Smooth muscle cell (in vitro differentiated cells): ENCODE measurements at regions not wholly inside any gene's neighbourhood (a gene's known extent, or its start where the extent isn't known, plus 50 kb on each side); places are given as distances from the start of the nearest gene placed in this dataset.

Experiments used
- DNase-seq: peaks from one replicate; lab custom pipeline; 2025; ENCODE audit not compliant: unreplicated experiment; lab: John Stamatoyannopoulos, UW
- H2AFZ ChIP-seq: fragments of 200-600 bp; sonication (generic); 2 replicates; pipeline ENCODE4 v1.6.0; 2016; ENCODE audit warnings: antibody characterized with exemption, low read depth, mild to moderate bottlenecking
- H3F3A ChIP-seq: fragments of 200-600 bp; sonication (generic); 2 replicates; pipeline ENCODE4 v1.6.0; 2017; ENCODE audit warnings: antibody characterized with exemption, low read depth
- H3K27ac ChIP-seq: fragments of 200-600 bp; sonication (generic); 2 replicates; pipeline ENCODE4 v1.5.1; 2016; ENCODE audit warnings: low read depth, mild to moderate bottlenecking
- H3K27me3 ChIP-seq: fragments of 200-600 bp; sonication (generic); 2 replicates; pipeline ENCODE4 v1.6.1; 2016; ENCODE audit warnings: low read depth, mild to moderate bottlenecking
- H3K36me3 ChIP-seq: fragments of 200-600 bp; sonication (generic); 2 replicates; pipeline ENCODE4 v1.5.1; 2016; ENCODE audit warnings: low read depth
- H3K4me1 ChIP-seq: fragments of 200-600 bp; sonication (generic); 2 replicates; pipeline ENCODE4 v1.5.1; 2016; ENCODE audit warnings: low read depth
- H3K4me2 ChIP-seq: fragments of 200-600 bp; sonication (generic); 2 replicates; pipeline ENCODE4 v1.6.0; 2016; ENCODE audit warnings: mild to moderate bottlenecking
- H3K4me3 ChIP-seq: fragments of 200-600 bp; sonication (generic); 2 replicates; pipeline ENCODE4 v1.5.1; 2016; ENCODE audit warnings: mild to moderate bottlenecking
- H3K79me2 ChIP-seq: fragments of 200-600 bp; sonication (generic); 2 replicates; pipeline ENCODE4 v1.6.0; 2016; ENCODE audit warnings: low read depth, mild to moderate bottlenecking
- H3K9ac ChIP-seq: fragments of 200-600 bp; sonication (generic); 2 replicates; pipeline ENCODE4 v1.6.0; 2016; ENCODE audit warnings: low read depth
- H3K9me3 ChIP-seq: fragments of 200-600 bp; sonication (generic); replicated peaks from 2 replicates; pipeline ENCODE4 v1.5.1; 2016; ENCODE audit warnings: low read depth
- H4K20me1 ChIP-seq: fragments of 200-600 bp; sonication (generic); 2 replicates; pipeline ENCODE4 v1.6.0; 2016; ENCODE audit warnings: low read depth
- CTCF ChIP-seq: fragments of 200-600 bp; sonication (generic); IDR thresholded peaks from 2 replicates; pipeline ENCODE4 v1.5.1; 2017; ENCODE audit warnings: borderline replicate concordance, mild to moderate bottlenecking, antibody characterized with exemption; ENCODE audit not compliant: insufficient read depth, poor library complexity, severe bottlenecking
- WGBS: methylation state at CpG from one replicate; pipeline ENCODE4 v1.1.7; 2016; ENCODE audit warnings: low lambda C conversion rate; 5-methylcytosine and 5-hydroxymethylcytosine counted together

- Histone ChIP-seq H3K79me2 (no peaks in the 10 kb centered on the region), H3K4me1 (no peaks in the 10 kb centered on the region), H3K9me3 (no peaks in the 10 kb centered on the region), H3F3A (no peaks in the 10 kb centered on the region), H4K20me1 (no peaks in the 10 kb centered on the region), H3K4me2 (no peak overlapping the region), H3K9ac (no peak overlapping the region), H3K27ac (no peak overlapping the region), H3K27me3 (no peaks in the 10 kb centered on the region), H3K36me3 (no peaks in the 10 kb centered on the region), H3K4me3 (no peak overlapping the region), H2AFZ (no peak overlapping the region)
- no peak for DNase-seq
- TF ChIP-seq CTCF: no peak
- WGBS: 73% methylated on average over 4 of the region's 4 CpGs
Measured at GRCh38 chrX:46244451-46244850, 300.8 kb downstream of the ZNF674 start.

GRCh38 chrX:46236411-46236810 is 308.8 kb downstream of the ZNF674 start:
- Histone ChIP-seq H3K4me2 (no peak overlapping the region), H4K20me1 (no peaks in the 10 kb centered on the region), H3K27ac (no peak overlapping the region), H3K27me3 (no peaks in the 10 kb centered on the region), H2AFZ (no peak overlapping the region), H3K4me1 (no peaks in the 10 kb centered on the region), H3K9ac (no peak overlapping the region), H3K36me3 (no peaks in the 10 kb centered on the region), H3K79me2 (no peaks in the 10 kb centered on the region), H3K9me3 (no peaks in the 10 kb centered on the region), H3K4me3 (no peak overlapping the region), H3F3A (no peaks in the 10 kb centered on the region)
- DNase-seq: no peak
- 39% methylated on average over 2 of the region's 2 CpGs for WGBS
- TF ChIP-seq CTCF: no peak

GRCh38 chrX:46235778-46236177 is 309.4 kb downstream of the ZNF674 start:
- no peaks in the 10 kb centered on the region for H3K9me3 ChIP-seq
- H2AFZ ChIP-seq: no peak overlapping the region
- H4K20me1 ChIP-seq: no peaks in the 10 kb centered on the region
- no peak overlapping the region for H3K27ac ChIP-seq
- no peak overlapping the region for H3K4me2 ChIP-seq
- no peak overlapping the region for H3K4me3 ChIP-seq
- WGBS: 81% methylated on average over 4 of the region's 4 CpGs
- H3K27me3 ChIP-seq: no peaks in the 10 kb centered on the region
- H3K36me3 ChIP-seq: no peaks in the 10 kb centered on the region
- H3K4me1 ChIP-seq: no peaks in the 10 kb centered on the region
- H3F3A ChIP-seq: no peaks in the 10 kb centered on the region
- no peak for DNase-seq
- TF ChIP-seq CTCF: no peak
- H3K79me2 ChIP-seq: no peaks in the 10 kb centered on the region
- no peak overlapping the region for H3K9ac ChIP-seq

- no peak for TF ChIP-seq CTCF
- no peak for DNase-seq
- 82% methylated on average over 2 of the region's 2 CpGs for WGBS
- Histone ChIP-seq H3F3A (no peaks in the 10 kb centered on the region), H3K4me3 (no peak overlapping the region), H3K9ac (no peak overlapping the region), H3K27ac (no peak overlapping the region), H2AFZ (no peak overlapping the region), H3K9me3 (no peaks in the 10 kb centered on the region), H3K4me2 (no peak overlapping the region), H4K20me1 (no peaks in the 10 kb centered on the region), H3K36me3 (no peaks in the 10 kb centered on the region), H3K79me2 (no peaks in the 10 kb centered on the region), H3K27me3 (no peaks in the 10 kb centered on the region), H3K4me1 (no peaks in the 10 kb centered on the region)
Measured at GRCh38 chrX:46234775-46235174, 310.4 kb downstream of the ZNF674 start.
